ENCODE measurements at regions not wholly inside any gene's neighbourhood (a gene's known extent, or its start where the extent isn't known, plus 50 kb on each side); places are given as distances from the start of the nearest gene placed in this dataset.
"Not testable (repeated sequence)": the region's sequence is repeated elsewhere in the genome, so short reads cannot be mapped to it uniquely, and the experiment has no call there.

GRCh38 chr5:37929791-37930190 lies 90.0 kb upstream of the GDNF start:
- H3K27ac ChIP-seq, result no peak overlapping the region
- DNase-seq (no peak), ATAC-seq (ENCODE audit: low FRiP score in 2 of 2) (no peak)
- no peak for TF ChIP-seq POLR2AphosphoS5 (IDR thresholded peaks at IDR 0.05)
- TF ChIP-seq CTCF (IDR thresholded peaks at IDR 0.05), result no peak
- TF ChIP-seq POLR2A (IDR thresholded peaks at IDR 0.05), result no peak
- no peak for TF ChIP-seq EP300 (IDR thresholded peaks at IDR 0.05)
- H3K36me3 ChIP-seq, result no peaks in the 10 kb centered on the region
- H3K4me1 ChIP-seq, result no peaks in the 10 kb centered on the region
- H3K9me3 ChIP-seq, result no peaks in the 10 kb centered on the region
- H3K4me3 ChIP-seq, result no peak overlapping the region
- WGBS, 2 donors, result 75 to 80% methylated on average over 6 of the region's 6 CpGs
- no peaks in the 10 kb centered on the region for H3K27me3 ChIP-seq

- ATAC-seq (ENCODE audit: low FRiP score in 2 of 2); H3K27me3 ChIP-seq; H3K4me3 ChIP-seq; DNase-seq; H3K36me3 ChIP-seq; H3K4me1 ChIP-seq; H3K9me3 ChIP-seq; H3K27ac ChIP-seq: not testable (repeated sequence)
- 51 to 67% methylated on average over 3 to 4 of the region's 4 CpGs for WGBS, 2 donors
These were observed 87.9 kb upstream of the GDNF start for GRCh38 chr5:37927753-37928152.

DNA sequence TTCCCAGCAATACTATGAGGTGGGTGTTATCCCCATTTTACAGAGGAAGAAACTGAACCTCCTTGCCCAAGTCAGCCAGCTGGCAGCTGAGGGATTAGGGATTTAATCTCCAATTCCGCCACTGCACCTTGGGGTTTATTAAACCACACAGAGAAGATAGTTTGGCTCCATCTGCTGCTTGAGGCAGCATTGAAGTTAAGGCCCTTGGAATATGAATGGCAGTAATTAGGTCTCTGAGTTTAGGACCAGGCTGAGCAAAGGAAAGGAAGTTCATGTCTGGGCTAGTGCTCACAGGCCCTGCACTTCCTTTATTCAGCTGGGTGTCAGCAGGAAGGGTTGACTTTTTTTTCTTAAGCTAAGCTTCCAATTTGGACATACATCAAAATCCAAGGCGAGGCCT lies 86.9 kb upstream of the GDNF start:
- DNase-seq (no peak), ATAC-seq (ENCODE audit: low FRiP score in 2 of 2) (no peak)
- WGBS, 2 donors, result 89 to 93% methylated on average over 2 of the region's 2 CpGs
- Histone ChIP-seq H3K9me3 (no peaks in the 10 kb centered on the region), H3K27me3 (no peaks in the 10 kb centered on the region), H3K4me1 (no peaks in the 10 kb centered on the region), H3K36me3 (no peaks in the 10 kb centered on the region), H3K4me3 (no peak overlapping the region), H3K27ac (no peak overlapping the region)
- TF ChIP-seq CTCF (IDR thresholded peaks at IDR 0.05), result no peak
- TF ChIP-seq POLR2A (IDR thresholded peaks at IDR 0.05), result no peak
- no peak for TF ChIP-seq EP300 (IDR thresholded peaks at IDR 0.05)
- no peak for TF ChIP-seq POLR2AphosphoS5 (IDR thresholded peaks at IDR 0.05)

- WGBS, 2 donors, result 64 to 92% methylated on average over 1 of the region's 1 CpG
- DNase-seq, result no peak
These were observed 81.6 kb upstream of the GDNF start for GRCh38 chr5:37921452-37921851.

GRCh38 chr5:37918424-37918823 lies 78.6 kb upstream of the GDNF start:
- Histone ChIP-seq H3K4me3 (no peak overlapping the region), H3K4me1 (no peaks in the 10 kb centered on the region), H3K27me3 (no peaks in the 10 kb centered on the region), H3K36me3 (no peaks in the 10 kb centered on the region), H3K27ac (no peak overlapping the region), H3K9me3 (no peaks in the 10 kb centered on the region)
- DNase-seq, result no peak
- TF ChIP-seq EP300 (IDR thresholded peaks at IDR 0.05) (no peak), POLR2AphosphoS5 (IDR thresholded peaks at IDR 0.05) (no peak), POLR2A (IDR thresholded peaks at IDR 0.05) (no peak), CTCF (IDR thresholded peaks at IDR 0.05) (no peak)
- ATAC-seq (ENCODE audit: low FRiP score in 2 of 2), result no peak
- 40 to 57% methylated on average over 1 of the region's 1 CpG for WGBS, 2 donors

More at GRCh38 chr5:37921452-37921851, 81.6 kb upstream of the GDNF start:
- Histone ChIP-seq H3K36me3 (no peaks in the 10 kb centered on the region), H3K27ac (no peak overlapping the region), H3K9me3 (no peaks in the 10 kb centered on the region), H3K4me1 (no peaks in the 10 kb centered on the region), H3K4me3 (no peak overlapping the region), H3K27me3 (no peaks in the 10 kb centered on the region)
- ATAC-seq (ENCODE audit: low FRiP score in 2 of 2), result no peak
- no peak for TF ChIP-seq POLR2A (IDR thresholded peaks at IDR 0.05)
- TF ChIP-seq CTCF (IDR thresholded peaks at IDR 0.05), result no peak
- TF ChIP-seq POLR2AphosphoS5 (IDR thresholded peaks at IDR 0.05), result no peak
- no peak for TF ChIP-seq EP300 (IDR thresholded peaks at IDR 0.05)
